Chondrocyte (in vitro differentiated cells): ENCODE measurements at regions not wholly inside any gene's neighbourhood (a gene's known extent, or its start where the extent isn't known, plus 50 kb on each side); places are given as distances from the start of the nearest gene placed in this dataset.
A peak's percentile ranks its signal among the peaks of the same experiment; 100 is the strongest.

ENCODE experiments used
- DNase-seq: peaks from one replicate; pipeline ENCODE4 v3.0.0; 2021; ENCODE audit warnings: mixed read lengths, low spot score
- H3K27ac Mint-ChIP-seq: one replicate; pipeline ENCODE4 v1.8.0; 2021; ENCODE audit warnings: mild to moderate bottlenecking, moderate library complexity, mixed read lengths; ENCODE audit not compliant: unreplicated experiment
- H3K27me3 Mint-ChIP-seq: 2 replicates; pipeline ENCODE4 v1.8.0; 2021; ENCODE audit warnings: low read depth, mixed read lengths
- H3K36me3 Mint-ChIP-seq: 2 replicates; pipeline ENCODE4 v1.8.0; 2021; ENCODE audit warnings: low read depth, mixed read lengths
- H3K4me1 Mint-ChIP-seq: 2 replicates; pipeline ENCODE4 v1.8.0; 2021; ENCODE audit warnings: low read depth, mild to moderate bottlenecking, mixed read lengths
- H3K4me3 Mint-ChIP-seq: one replicate; pipeline ENCODE4 v1.8.0; 2021; ENCODE audit warnings: mild to moderate bottlenecking, moderate library complexity, mixed read lengths; ENCODE audit not compliant: unreplicated experiment
- H3K9me3 Mint-ChIP-seq: 2 replicates; pipeline ENCODE4 v1.8.0; 2021; ENCODE audit warnings: low read depth, mixed read lengths
- CTCF ChIP-seq: fragments of 200-600 bp; sonication (generic); IDR thresholded peaks from 2 replicates; pipeline ENCODE4 v1.5.0; 2021; ENCODE audit warnings: antibody characterized with exemption, mild to moderate bottlenecking, moderate library complexity

- peaks cover 17% of the 10 kb centered on the region for H3K4me1 Mint-ChIP-seq
- no peaks in the 10 kb centered on the region for H3K9me3 Mint-ChIP-seq
- H3K27me3 Mint-ChIP-seq: no peaks in the 10 kb centered on the region
- TF ChIP-seq CTCF: no peak
- H3K27ac Mint-ChIP-seq: no peak overlapping the region
- H3K4me3 Mint-ChIP-seq: no peak overlapping the region
- DNase-seq: no peak
- no peaks in the 10 kb centered on the region for H3K36me3 Mint-ChIP-seq
Measured at GRCh38 chr5:9889511-9889910, 259.4 kb upstream of the TAS2R1 start.

GRCh38 chr5:9888501-9888901, 258.4 kb upstream of the TAS2R1 start:
- Mint-ChIP-seq H3K9me3 (no peaks in the 10 kb centered on the region), H3K4me3 (no peak overlapping the region), H3K27me3 (no peaks in the 10 kb centered on the region), H3K36me3 (no peaks in the 10 kb centered on the region), H3K27ac (peak overlapping the region; percentile 69), H3K4me1 (peaks cover 17% of the 10 kb centered on the region)
- no peak for DNase-seq
- no peak for TF ChIP-seq CTCF

GRCh38 chr5:9885164-9885563, 255.0 kb upstream of the TAS2R1 start:
- H3K9me3 Mint-ChIP-seq: peaks cover 10% of the 10 kb centered on the region
- H3K27ac Mint-ChIP-seq: no peak overlapping the region
- DNase-seq: no peak
- no peaks in the 10 kb centered on the region for H3K27me3 Mint-ChIP-seq
- peaks cover 17% of the 10 kb centered on the region for H3K4me1 Mint-ChIP-seq
- H3K4me3 Mint-ChIP-seq: no peak overlapping the region
- no peak for TF ChIP-seq CTCF
- peaks cover 7% of the 10 kb centered on the region for H3K36me3 Mint-ChIP-seq

- Mint-ChIP-seq H3K36me3 (peaks cover 10% of the 10 kb centered on the region), H3K4me3 (no peak overlapping the region), H3K27ac (no peak overlapping the region), H3K27me3 (no peaks in the 10 kb centered on the region), H3K9me3 (peaks cover 10% of the 10 kb centered on the region), H3K4me1 (peaks cover 8% of the 10 kb centered on the region)
- DNase-seq: no peak
- no peak for TF ChIP-seq CTCF
Measured at GRCh38 chr5:9878206-9878605, 248.1 kb upstream of the TAS2R1 start.

GRCh38 chr5:9877488-9877887, 247.3 kb upstream of the TAS2R1 start:
- Mint-ChIP-seq H3K9me3 (peaks cover 10% of the 10 kb centered on the region), H3K4me3 (no peak overlapping the region), H3K36me3 (peaks cover 10% of the 10 kb centered on the region), H3K4me1 (peaks cover 8% of the 10 kb centered on the region), H3K27me3 (no peaks in the 10 kb centered on the region), H3K27ac (no peak overlapping the region)
- no peak for DNase-seq
- TF ChIP-seq CTCF: no peak
